Activated T-cell treated with anti-CD3 and anti-CD28 coated beads, Interleukin-2, amount 50 U/mL, for 72 hours (primary cell): ENCODE measurements at regions not wholly inside any gene's neighbourhood (a gene's known extent, or its start where the extent isn't known, plus 50 kb on each side); places are given as distances from the start of the nearest gene placed in this dataset.
"Not testable (repeated sequence)": the region's sequence is repeated elsewhere in the genome, so short reads cannot be mapped to it uniquely, and the experiment has no call there.

Experiments
- ATAC-seq, 2 donors: fragments of 150-1000 bp; cut with Tn5 transposase; replicated peaks in 1 of 2; 2 replicates each; pipeline ENCODE4 v1.10.0; 2021; ENCODE audit warnings: moderate library complexity in 2 of 2, mild to moderate bottlenecking in 1 of 2
- DNase-seq, 2 donors: peaks; one replicate each; pipeline ENCODE4 v3.0.0; 2021 to 2022; ENCODE audit warnings: mixed read lengths in 1 of 2
- H3K27ac Mint-ChIP-seq: one replicate; pipeline ENCODE4 v1.8.0; 2022; ENCODE audit warnings: mild to moderate bottlenecking, moderate library complexity, mixed read lengths
- H3K27me3 Mint-ChIP-seq: one replicate; pipeline ENCODE4 v1.8.0; 2022; ENCODE audit warnings: low read depth, mixed read lengths
- H3K36me3 Mint-ChIP-seq, 2 donors: one replicate each; pipeline ENCODE4 v1.8.0; 2022; ENCODE audit warnings: mixed read lengths in 2 of 2, mild to moderate bottlenecking in 1 of 2; ENCODE audit not compliant: insufficient read depth in 2 of 2
- H3K4me1 Mint-ChIP-seq: one replicate; pipeline ENCODE4 v1.8.0; 2022; ENCODE audit warnings: low read depth, mixed read lengths
- H3K4me3 Mint-ChIP-seq, 2 donors: one replicate each; pipeline ENCODE4 v1.8.0; 2022; ENCODE audit warnings: mild to moderate bottlenecking in 2 of 2, mixed read lengths in 2 of 2, moderate library complexity in 2 of 2
- H3K9me3 Mint-ChIP-seq, 2 donors: one replicate each; pipeline ENCODE4 v1.8.0; 2022; ENCODE audit warnings: mixed read lengths in 2 of 2

- no peaks in the 10 kb centered on the region for H3K27me3 Mint-ChIP-seq
- no peak for DNase-seq
- H3K4me3 Mint-ChIP-seq: no peak overlapping the region
- peaks cover 0 to 2% of the 10 kb centered on the region in 2 donors for H3K36me3 Mint-ChIP-seq
- ATAC-seq: no peak
- no peak overlapping the region for H3K27ac Mint-ChIP-seq
- no peaks in the 10 kb centered on the region for H3K4me1 Mint-ChIP-seq
- peaks cover 8 to 14% of the 10 kb centered on the region in 2 donors for H3K9me3 Mint-ChIP-seq
Observed at GRCh38 chr1:95903060-95903459, 669.0 kb downstream of the RWDD3 start.

DNA sequence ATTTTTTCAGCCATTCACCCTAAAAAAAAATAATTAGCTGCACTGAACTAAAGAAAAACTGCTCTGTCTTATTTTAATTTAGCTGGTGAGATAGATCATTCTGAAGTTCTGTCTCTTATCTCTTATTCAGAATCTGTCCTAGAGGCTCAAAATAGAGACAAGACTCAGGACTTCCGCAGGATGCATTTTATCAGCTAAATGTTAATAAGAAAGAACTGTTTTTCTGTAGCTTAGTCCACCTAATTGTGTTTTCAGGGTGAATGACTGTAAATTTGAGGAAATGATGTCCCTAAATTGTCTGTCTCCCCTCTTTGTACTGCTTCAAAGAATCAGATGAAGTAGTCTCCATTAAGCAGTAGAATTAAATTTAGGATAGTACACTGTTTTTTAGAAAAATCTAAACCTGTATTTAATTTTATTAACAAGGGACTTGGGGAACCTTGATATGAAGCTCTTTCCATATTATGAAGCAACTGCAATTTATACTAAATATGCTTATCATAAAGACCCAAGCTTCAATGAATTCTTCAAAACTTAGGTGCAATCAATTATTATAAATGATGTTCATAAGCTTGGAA is 671.9 kb downstream of the RWDD3 start:
- no peak overlapping the region for H3K4me3 Mint-ChIP-seq
- H3K4me1 Mint-ChIP-seq: no peaks in the 10 kb centered on the region
- no peak for ATAC-seq
- H3K36me3 Mint-ChIP-seq: no peaks in the 10 kb centered on the region
- no peak for DNase-seq
- H3K27ac Mint-ChIP-seq: no peak overlapping the region
- no peaks in the 10 kb centered on the region for H3K27me3 Mint-ChIP-seq
- peaks cover 6 to 11% of the 10 kb centered on the region in 2 donors for H3K9me3 Mint-ChIP-seq

- not testable (repeated sequence) for ATAC-seq, H3K4me3 Mint-ChIP-seq, H3K36me3 Mint-ChIP-seq, H3K4me1 Mint-ChIP-seq, H3K27ac Mint-ChIP-seq, DNase-seq, H3K27me3 Mint-ChIP-seq
- peaks cover 11 to 14% of the 10 kb centered on the region in 2 donors for H3K9me3 Mint-ChIP-seq
Observed at GRCh38 chr1:95911739-95912138, 677.7 kb downstream of the RWDD3 start.

GRCh38 chr1:95916616-95917015 is 682.6 kb downstream of the RWDD3 start:
- no peak for DNase-seq
- no peak for ATAC-seq
- Mint-ChIP-seq H3K27me3 (no peaks in the 10 kb centered on the region), H3K9me3 (peaks cover 7 to 8% of the 10 kb centered on the region in 2 donors), H3K36me3 (no peaks in the 10 kb centered on the region), H3K4me3 (no peak overlapping the region), H3K27ac (no peak overlapping the region), H3K4me1 (no peaks in the 10 kb centered on the region)

DNA sequence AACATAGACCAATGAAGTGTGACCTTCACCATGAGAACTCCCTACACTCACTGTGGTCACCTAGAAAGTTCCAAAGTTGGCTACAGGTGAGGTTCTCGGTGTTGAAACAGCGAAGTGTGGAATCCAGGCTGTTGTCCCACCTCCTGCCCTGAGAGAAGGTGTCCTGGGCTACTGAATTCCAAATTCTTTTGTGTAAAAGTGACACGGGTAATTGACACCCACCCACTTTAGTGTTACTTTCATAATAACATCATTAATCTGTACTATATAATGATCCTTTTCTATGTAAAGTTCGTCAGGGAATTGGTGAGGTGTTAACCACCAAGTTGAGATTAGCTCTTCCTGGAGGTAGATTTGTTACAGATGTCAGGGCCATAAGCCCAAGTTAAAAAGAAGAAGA is 690.7 kb downstream of the RWDD3 start:
- no peaks in the 10 kb centered on the region for H3K27me3 Mint-ChIP-seq

GRCh38 chr1:95926331-95926730 is 692.3 kb downstream of the RWDD3 start:
- DNase-seq: no peak
- H3K9me3 Mint-ChIP-seq: peaks cover 6 to 8% of the 10 kb centered on the region in 2 donors
- ATAC-seq: no peak
- H3K36me3 Mint-ChIP-seq: no peaks in the 10 kb centered on the region
- H3K4me3 Mint-ChIP-seq: no peak overlapping the region
- no peak overlapping the region for H3K27ac Mint-ChIP-seq
- H3K4me1 Mint-ChIP-seq: no peaks in the 10 kb centered on the region
- H3K27me3 Mint-ChIP-seq: no peaks in the 10 kb centered on the region

More for the DNA sequence above, 690.7 kb downstream of the RWDD3 start:
- H3K4me1 Mint-ChIP-seq: no peaks in the 10 kb centered on the region
- ATAC-seq (no peak), DNase-seq (no peak)
- no peak overlapping the region for H3K27ac Mint-ChIP-seq
- no peaks in the 10 kb centered on the region for H3K36me3 Mint-ChIP-seq
- H3K4me3 Mint-ChIP-seq: no peak overlapping the region
- H3K9me3 Mint-ChIP-seq: peaks cover 4% of the 10 kb centered on the region in 2 donors

DNA sequence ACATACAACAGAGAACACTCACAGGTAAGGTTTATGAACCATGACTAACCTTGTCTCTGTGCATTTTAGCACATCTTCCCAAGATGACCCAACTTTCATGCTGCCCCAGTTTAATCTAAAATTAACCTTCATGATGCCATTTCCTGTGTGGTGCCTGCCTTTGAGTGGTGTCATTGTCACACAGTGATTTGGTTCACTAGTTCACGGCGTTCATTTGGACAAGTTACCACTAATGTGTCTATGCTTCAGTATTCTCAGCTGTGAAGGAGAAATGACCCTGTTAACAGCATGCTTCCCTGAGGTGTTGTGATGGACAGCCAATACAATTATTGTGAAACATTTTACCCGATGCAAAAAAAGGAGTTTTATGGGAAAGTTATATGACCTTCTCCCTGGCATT is 693.1 kb downstream of the RWDD3 start:
- Mint-ChIP-seq H3K4me1 (no peaks in the 10 kb centered on the region), H3K36me3 (no peaks in the 10 kb centered on the region), H3K27me3 (no peaks in the 10 kb centered on the region), H3K4me3 (no peak overlapping the region), H3K9me3 (peaks cover 4 to 12% of the 10 kb centered on the region in 2 donors), H3K27ac (no peak overlapping the region)
- DNase-seq (no peak), ATAC-seq (no peak)

- Mint-ChIP-seq H3K9me3 (peaks cover 4 to 8% of the 10 kb centered on the region in 2 donors), H3K27ac (no peak overlapping the region), H3K27me3 (no peaks in the 10 kb centered on the region), H3K4me3 (no peak overlapping the region), H3K4me1 (no peaks in the 10 kb centered on the region), H3K36me3 (no peaks in the 10 kb centered on the region)
- DNase-seq: no peak
- ATAC-seq: no peak
Observed at GRCh38 chr1:95935719-95936118, 701.7 kb downstream of the RWDD3 start.

DNA sequence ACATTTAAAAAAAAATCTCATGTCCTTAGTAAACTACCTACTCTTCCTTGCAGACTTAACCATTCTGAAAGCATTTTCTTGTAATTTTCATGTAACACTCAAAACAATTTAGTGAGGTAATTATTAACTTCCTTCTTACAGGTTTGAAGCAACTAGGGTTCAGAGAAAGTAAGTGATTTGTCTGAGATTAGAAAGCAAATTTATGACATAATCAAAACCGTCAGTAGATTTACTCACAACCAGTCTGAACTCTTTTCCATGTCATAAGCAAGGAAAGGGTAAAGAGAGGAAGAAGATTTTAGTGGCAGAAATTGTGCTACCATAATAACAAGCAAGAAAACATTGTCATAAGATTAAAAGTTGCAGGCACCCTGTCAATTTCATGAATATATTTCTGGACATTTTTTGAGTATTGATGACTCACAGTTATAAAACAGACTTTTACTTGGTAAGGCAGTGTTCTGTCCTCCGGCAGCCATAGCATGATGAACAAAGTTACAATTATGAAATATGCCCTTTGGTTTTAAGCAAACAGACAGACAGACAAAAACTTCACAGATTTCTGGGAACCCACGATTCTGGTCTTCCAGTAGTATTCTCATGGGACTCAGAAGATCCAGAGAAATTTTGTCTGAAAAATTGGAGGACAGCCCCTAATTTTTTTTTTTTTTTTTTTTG is 707.2 kb downstream of the RWDD3 start:
- DNase-seq (no peak), ATAC-seq (no peak)
- no peaks in the 10 kb centered on the region for H3K4me1 Mint-ChIP-seq
- no peaks in the 10 kb centered on the region for H3K36me3 Mint-ChIP-seq
- H3K27me3 Mint-ChIP-seq: no peaks in the 10 kb centered on the region
- H3K9me3 Mint-ChIP-seq: peaks cover 2 to 3% of the 10 kb centered on the region in 2 donors
- no peak overlapping the region for H3K27ac Mint-ChIP-seq
- H3K4me3 Mint-ChIP-seq: no peak overlapping the region

DNA sequence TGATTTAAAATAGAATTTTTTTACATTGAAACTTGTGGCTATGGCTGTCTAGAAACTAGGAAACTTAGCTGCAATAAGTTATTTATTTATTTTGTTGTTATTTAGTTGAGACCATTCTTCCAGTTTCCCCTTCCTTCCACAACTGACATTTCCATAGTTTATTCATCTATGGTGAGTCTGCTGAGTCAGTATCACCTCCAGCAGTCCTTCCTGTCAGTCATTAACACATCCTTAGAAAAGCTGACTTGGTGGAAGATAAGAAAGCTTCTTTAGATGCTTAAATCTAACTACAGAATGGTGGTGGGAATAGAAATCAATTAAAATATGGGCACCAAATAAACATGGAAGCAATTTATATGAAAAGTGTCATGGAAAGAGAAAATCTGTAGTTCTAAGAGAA is 714.0 kb downstream of the RWDD3 start:
- H3K4me1 Mint-ChIP-seq: no peaks in the 10 kb centered on the region
- H3K36me3 Mint-ChIP-seq: no peaks in the 10 kb centered on the region
- no peak overlapping the region for H3K27ac Mint-ChIP-seq
- H3K4me3 Mint-ChIP-seq: no peak overlapping the region
- no peaks in the 10 kb centered on the region for H3K27me3 Mint-ChIP-seq
- ATAC-seq (no peak), DNase-seq (no peak)
- H3K9me3 Mint-ChIP-seq: peaks cover 0 to 2% of the 10 kb centered on the region in 2 donors

DNA sequence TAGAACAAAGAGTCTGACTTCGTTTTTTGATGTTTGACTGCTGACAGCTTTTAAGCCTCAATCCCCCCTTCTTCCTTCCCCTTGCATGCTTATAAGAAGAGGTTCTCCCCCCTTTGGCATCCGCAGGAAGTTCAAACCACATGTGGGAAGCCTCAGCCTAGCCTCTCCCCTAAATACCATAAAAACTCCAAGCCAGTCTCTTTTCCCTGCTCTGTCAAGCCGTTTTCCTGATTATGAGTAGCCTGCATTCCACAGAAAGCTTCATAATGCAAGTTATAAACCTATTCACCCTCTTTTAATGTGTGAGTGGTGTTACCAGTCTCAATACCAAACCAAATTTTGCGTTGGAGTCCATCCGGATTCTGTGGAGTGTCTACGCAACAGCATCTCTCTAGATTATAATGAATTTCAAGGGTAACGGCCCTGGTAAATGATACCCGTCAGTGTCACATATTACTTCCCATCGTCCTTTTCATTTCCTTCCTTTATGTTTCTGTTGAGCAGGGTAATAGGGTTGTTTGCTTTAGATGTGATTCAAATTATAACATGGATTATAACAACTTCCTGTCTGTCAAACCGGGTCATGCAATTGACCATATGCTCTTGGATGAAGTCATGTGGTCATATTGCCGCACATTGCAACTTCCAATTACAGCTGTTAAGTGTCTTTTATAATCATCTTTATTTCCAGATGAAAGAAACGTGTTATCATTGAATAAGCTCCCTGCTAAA is 717.5 kb downstream of the RWDD3 start:
- Mint-ChIP-seq H3K9me3 (no peaks in the 10 kb centered on the region), H3K27ac (no peak overlapping the region), H3K36me3 (no peaks in the 10 kb centered on the region), H3K4me1 (no peaks in the 10 kb centered on the region), H3K27me3 (no peaks in the 10 kb centered on the region), H3K4me3 (no peak overlapping the region)
- no peak for DNase-seq
- no peak for ATAC-seq

- no peaks in the 10 kb centered on the region for H3K27me3 Mint-ChIP-seq
- H3K9me3 Mint-ChIP-seq: no peaks in the 10 kb centered on the region
- no peak overlapping the region for H3K4me3 Mint-ChIP-seq
- DNase-seq (no peak), ATAC-seq (no peak)
- no peaks in the 10 kb centered on the region for H3K4me1 Mint-ChIP-seq
- no peaks in the 10 kb centered on the region for H3K36me3 Mint-ChIP-seq
- no peak overlapping the region for H3K27ac Mint-ChIP-seq
Observed at GRCh38 chr1:95953015-95953414, 719.0 kb downstream of the RWDD3 start.

DNA sequence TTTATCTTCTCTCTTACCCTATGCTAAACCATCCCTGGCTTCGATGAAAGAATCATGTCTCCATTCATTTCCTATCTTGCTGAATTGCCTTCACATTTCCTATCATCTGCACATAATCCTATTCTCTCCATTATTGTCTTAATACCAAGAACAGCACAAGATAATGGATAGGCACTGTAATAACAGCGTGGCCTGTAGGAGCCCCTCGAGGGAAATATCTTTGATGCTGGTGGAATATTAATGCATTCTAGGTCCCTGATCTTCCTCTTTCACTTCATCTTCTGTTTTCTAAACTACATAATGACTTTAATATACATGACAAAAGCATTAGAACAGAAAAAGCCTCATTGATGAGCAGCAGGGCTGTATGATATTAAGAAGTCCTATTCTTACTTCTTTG is 720.6 kb downstream of the RWDD3 start:
- no peaks in the 10 kb centered on the region for H3K36me3 Mint-ChIP-seq
- no peaks in the 10 kb centered on the region for H3K27me3 Mint-ChIP-seq
- ATAC-seq: no peak
- H3K27ac Mint-ChIP-seq: no peak overlapping the region
- no peak overlapping the region for H3K4me3 Mint-ChIP-seq
- no peak for DNase-seq
- no peaks in the 10 kb centered on the region for H3K4me1 Mint-ChIP-seq
- H3K9me3 Mint-ChIP-seq: peaks cover 0 to 1% of the 10 kb centered on the region in 2 donors
